SU-DHL-6 (cell line): ENCODE measurements at regions not wholly inside any gene's neighbourhood (a gene's known extent, or its start where the extent isn't known, plus 50 kb on each side); places are given as distances from the start of the nearest gene placed in this dataset.

Source experiments
- H2AFZ ChIP-seq: fragments of 200-600 bp; sonication (generic); 2 replicates; pipeline ENCODE4 v1.6.1; 2014; ENCODE audit warnings: low read depth, mild to moderate bottlenecking, moderate library complexity, mixed read lengths, antibody characterized with exemption, low read length; ENCODE audit not compliant: severe bottlenecking
- H3F3A ChIP-seq: fragments of 200-600 bp; shearing (Covaris generic); 2 replicates; pipeline ENCODE4 v1.6.0; 2016; ENCODE audit warnings: antibody characterized with exemption, mild to moderate bottlenecking; ENCODE audit not compliant: insufficient read depth
- H3K27ac ChIP-seq: fragments of 200-600 bp; sonication (generic); 2 replicates; pipeline ENCODE4 v1.5.1; 2016; ENCODE audit warnings: low read depth, mild to moderate bottlenecking, low read length, moderate library complexity, mixed read lengths
- H3K27me3 ChIP-seq: fragments of 200-600 bp; sonication (generic), shearing (Covaris generic); 2 replicates; pipeline ENCODE4 v1.6.0; 2014; ENCODE audit warnings: mild to moderate bottlenecking, low read length
- H3K36me3 ChIP-seq: fragments of 200-600 bp; sonication (generic); 2 replicates; pipeline ENCODE4 v1.6.1; 2014; ENCODE audit warnings: mild to moderate bottlenecking, low read length, mixed read lengths
- H3K4me2 ChIP-seq: fragments of 300-600, 200-600 bp; shearing (Covaris generic), sonication (generic); 2 replicates; pipeline ENCODE4 v1.6.0; 2014; ENCODE audit warnings: low read length, low read depth, mild to moderate bottlenecking; ENCODE audit not compliant: poor library complexity, severe bottlenecking
- H3K4me3 ChIP-seq: fragments of 200-600 bp; sonication (generic); 2 replicates; pipeline ENCODE4 v1.5.1; 2014; ENCODE audit warnings: antibody characterized with exemption, low read length, mild to moderate bottlenecking, mixed read lengths; ENCODE audit not compliant: insufficient read depth, poor library complexity, severe bottlenecking
- H3K79me2 ChIP-seq: fragments of 200-600 bp; sonication (generic); 2 replicates; pipeline ENCODE4 v1.6.1; 2014; ENCODE audit warnings: mild to moderate bottlenecking, low read length, moderate library complexity; ENCODE audit not compliant: insufficient read depth
- H3K9ac ChIP-seq: fragments of 200-600 bp; sonication (generic); 2 replicates; pipeline ENCODE4 v1.7.0; 2014; ENCODE audit warnings: mild to moderate bottlenecking, low read length
- H3K9me2 ChIP-seq: fragments of 200-600 bp; sonication (generic); replicated peaks from 2 replicates; pipeline ENCODE4 v1.6.1; 2014; ENCODE audit warnings: low read length; ENCODE audit not compliant: insufficient read depth
- H3K9me3 ChIP-seq: fragments of 200-600 bp; sonication (generic); 2 replicates; pipeline ENCODE4 v1.6.1; 2014; ENCODE audit warnings: low read length, mixed read lengths; ENCODE audit not compliant: insufficient read depth
- H4K20me1 ChIP-seq: fragments of 200-600 bp; sonication (generic); 2 replicates; pipeline ENCODE4 v1.6.1; 2014; ENCODE audit warnings: low read depth, mild to moderate bottlenecking, antibody characterized with exemption, low read length, moderate library complexity, mixed read lengths
- EZH2phosphoT487 ChIP-seq: fragments of 200-600 bp; sonication (generic), shearing (Covaris generic); conservative IDR thresholded peaks from 2 replicates; pipeline ENCODE4 v1.6.1; 2018; ENCODE audit warnings: mild to moderate bottlenecking, antibody characterized with exemption, low read length, moderate library complexity, mixed read lengths
- TF ChIP-seq, protein P1 (sequence below): fragments of 200-600 bp; sonication (generic); IDR thresholded peaks from one replicate; pipeline ENCODE4 v1.5.1; 2017; ENCODE audit warnings: antibody characterized with exemption, mild to moderate bottlenecking, low read length, moderate library complexity; ENCODE audit not compliant: insufficient read depth, poor library complexity, severe bottlenecking

DNA sequence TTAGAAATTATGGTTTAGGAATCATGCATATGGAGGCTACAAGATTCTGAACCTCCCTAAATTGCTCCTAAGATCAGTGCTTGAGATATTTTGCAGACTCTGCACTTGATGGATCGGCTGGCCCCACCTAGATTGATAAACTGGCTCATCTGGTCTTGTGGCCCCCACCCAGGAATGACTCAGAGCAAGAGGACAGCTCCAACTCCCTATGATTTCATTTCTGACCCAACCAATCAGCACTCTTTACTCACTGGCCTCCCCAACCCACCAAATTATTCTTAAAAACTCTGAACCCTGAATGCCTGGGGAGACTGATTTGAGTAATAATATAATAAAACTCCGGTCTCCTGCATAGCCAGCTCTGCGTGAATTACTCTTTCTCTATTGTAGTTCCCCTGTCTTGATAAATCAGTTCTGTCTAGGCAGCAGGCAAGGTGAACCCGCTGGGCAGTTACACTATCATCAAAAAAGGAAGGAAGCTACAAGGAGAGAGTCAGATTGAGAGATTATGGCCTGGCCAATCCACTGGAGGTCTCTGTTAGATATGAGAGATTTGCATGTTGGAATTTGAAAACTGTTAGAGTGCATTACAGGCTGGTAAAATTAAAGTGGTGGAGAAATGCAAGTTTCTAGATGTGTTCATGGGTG is 245.8 kb downstream of the CSNK2A3 start:
- Histone ChIP-seq H3K4me2 (no peak overlapping the region), H3K27ac (no peak overlapping the region), H3K27me3 (no peaks in the 10 kb centered on the region; the same call in 1 of the 2 replicates), H2AFZ (no peak overlapping the region), H3K36me3 (no peaks in the 10 kb centered on the region), H3K9me3 (no peaks in the 10 kb centered on the region), H3K79me2 (no peaks in the 10 kb centered on the region), H3K4me3 (no peak overlapping the region), H4K20me1 (no peaks in the 10 kb centered on the region), H3F3A (no peaks in the 10 kb centered on the region), H3K9me2 (no peaks in the 10 kb centered on the region), H3K9ac (no peak overlapping the region)
- TF ChIP-seq EZH2phosphoT487: no peak
- TF ChIP-seq, protein P1, sequence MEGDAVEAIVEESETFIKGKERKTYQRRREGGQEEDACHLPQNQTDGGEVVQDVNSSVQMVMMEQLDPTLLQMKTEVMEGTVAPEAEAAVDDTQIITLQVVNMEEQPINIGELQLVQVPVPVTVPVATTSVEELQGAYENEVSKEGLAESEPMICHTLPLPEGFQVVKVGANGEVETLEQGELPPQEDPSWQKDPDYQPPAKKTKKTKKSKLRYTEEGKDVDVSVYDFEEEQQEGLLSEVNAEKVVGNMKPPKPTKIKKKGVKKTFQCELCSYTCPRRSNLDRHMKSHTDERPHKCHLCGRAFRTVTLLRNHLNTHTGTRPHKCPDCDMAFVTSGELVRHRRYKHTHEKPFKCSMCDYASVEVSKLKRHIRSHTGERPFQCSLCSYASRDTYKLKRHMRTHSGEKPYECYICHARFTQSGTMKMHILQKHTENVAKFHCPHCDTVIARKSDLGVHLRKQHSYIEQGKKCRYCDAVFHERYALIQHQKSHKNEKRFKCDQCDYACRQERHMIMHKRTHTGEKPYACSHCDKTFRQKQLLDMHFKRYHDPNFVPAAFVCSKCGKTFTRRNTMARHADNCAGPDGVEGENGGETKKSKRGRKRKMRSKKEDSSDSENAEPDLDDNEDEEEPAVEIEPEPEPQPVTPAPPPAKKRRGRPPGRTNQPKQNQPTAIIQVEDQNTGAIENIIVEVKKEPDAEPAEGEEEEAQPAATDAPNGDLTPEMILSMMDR: no peak

DNA sequence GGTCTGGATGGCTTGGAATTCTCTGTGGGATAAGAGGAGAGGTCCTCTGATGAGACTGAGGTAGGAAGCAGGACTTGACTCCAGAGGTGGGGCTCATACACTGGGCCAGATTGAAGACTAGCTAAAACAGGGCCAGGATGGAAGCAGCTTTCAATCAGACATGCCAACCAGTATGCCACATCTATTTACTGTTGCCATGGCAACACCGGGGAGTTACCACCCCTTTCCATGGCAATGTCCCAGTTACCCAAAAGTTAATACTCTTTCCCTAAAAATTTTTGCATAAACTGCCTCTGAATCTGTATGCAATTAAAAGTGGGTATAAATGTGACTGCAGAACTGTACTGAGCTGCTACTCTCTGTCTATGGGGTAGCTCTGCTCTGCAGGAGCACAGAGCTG is 247.5 kb upstream of the ZBED5 start:
- no peak for TF ChIP-seq EZH2phosphoT487
- TF ChIP-seq, protein P1: no peak
- Histone ChIP-seq H3K9me2 (no peaks in the 10 kb centered on the region), H3K27ac (no peak overlapping the region), H3K4me2 (no peak overlapping the region), H3K79me2 (no peaks in the 10 kb centered on the region), H2AFZ (no peak overlapping the region), H4K20me1 (no peaks in the 10 kb centered on the region), H3K36me3 (no peaks in the 10 kb centered on the region; the same call in 1 of the 2 replicates), H3K9me3 (no peaks in the 10 kb centered on the region), H3K9ac (no peak overlapping the region), H3F3A (no peaks in the 10 kb centered on the region), H3K27me3 (no peaks in the 10 kb centered on the region), H3K4me3 (no peak overlapping the region)

DNA sequence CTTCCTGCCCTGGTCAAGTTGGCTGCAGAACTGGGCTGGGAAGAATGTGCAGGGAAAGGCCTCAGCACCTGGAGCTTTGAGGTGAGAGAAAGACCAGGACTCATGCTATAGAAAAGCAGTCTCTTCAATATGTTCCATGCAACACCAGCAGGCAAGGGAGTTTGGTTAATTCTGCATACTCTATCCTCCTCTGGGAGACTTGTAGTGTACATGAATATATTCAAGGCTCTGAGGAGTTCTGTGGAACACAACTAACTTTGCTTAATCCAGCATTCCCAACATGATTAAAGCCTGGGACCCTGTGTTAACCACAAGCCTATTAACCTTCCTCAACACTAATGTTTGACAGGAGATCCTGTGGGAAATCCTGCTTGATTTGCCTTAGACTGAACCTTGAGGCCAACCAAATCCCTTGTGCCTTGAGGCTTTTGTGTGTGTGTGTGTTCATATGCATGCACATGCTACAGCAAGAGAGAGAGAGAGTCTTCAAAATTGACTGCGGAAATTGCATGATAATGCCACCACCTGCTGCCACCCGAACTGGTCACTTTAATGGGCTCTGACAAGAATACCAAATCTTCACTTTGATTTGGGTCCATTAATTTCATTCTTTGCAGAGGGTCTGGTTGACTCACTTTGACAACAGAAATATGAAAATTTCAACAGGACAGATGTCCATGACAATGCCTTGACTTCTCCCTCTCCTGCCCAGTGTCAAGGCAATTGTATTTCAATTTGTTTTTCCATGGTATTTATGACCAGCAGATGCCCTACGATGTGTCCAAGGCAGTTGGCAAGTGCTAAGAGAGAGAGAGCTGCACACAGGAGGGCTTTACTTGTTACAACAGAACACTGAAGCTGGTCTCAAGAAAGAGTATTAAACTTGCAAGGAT is 238.2 kb upstream of the ZBED5 start:
- Histone ChIP-seq H3K36me3 (no peaks in the 10 kb centered on the region), H3K9me2 (no peaks in the 10 kb centered on the region), H3K9ac (no peak overlapping the region), H3K27me3 (no peaks in the 10 kb centered on the region), H2AFZ (no peak overlapping the region), H3F3A (no peaks in the 10 kb centered on the region), H3K79me2 (no peaks in the 10 kb centered on the region), H4K20me1 (no peaks in the 10 kb centered on the region), H3K4me2 (no peak overlapping the region), H3K4me3 (no peak overlapping the region), H3K27ac (no peak overlapping the region), H3K9me3 (peaks cover 5% of the 10 kb centered on the region; the same call in 1 of the 2 replicates)
- TF ChIP-seq, protein P1: no peak
- no peak for TF ChIP-seq EZH2phosphoT487
